HL-60 (cell line): ENCODE measurements at regions not wholly inside any gene's neighbourhood (a gene's known extent, or its start where the extent isn't known, plus 50 kb on each side); places are given as distances from the start of the nearest gene placed in this dataset.

ENCODE experiments used
- POLR2AphosphoS5 ChIP-seq: IDR thresholded peaks from 2 replicates; pipeline ENCODE4 v1.6.1; 2012; ENCODE audit warnings: low read depth
- TF ChIP-seq, protein P1 (sequence below): IDR thresholded peaks from one replicate; pipeline ENCODE4 v1.5.1; 2011; ENCODE audit warnings: low read length, control low read depth, inconsistent platforms; ENCODE audit not compliant: insufficient read depth
- TF ChIP-seq, protein P2 (sequence below): IDR thresholded peaks from 2 replicates; pipeline ENCODE4 v1.6.1; 2012; ENCODE audit warnings: low read depth; ENCODE audit not compliant: insufficient replicate concordance

GRCh38 chr6:74731931-74732330 lies 473.9 kb downstream of the COL12A1 start:
- no peak for TF ChIP-seq POLR2AphosphoS5
- TF ChIP-seq, protein P1, sequence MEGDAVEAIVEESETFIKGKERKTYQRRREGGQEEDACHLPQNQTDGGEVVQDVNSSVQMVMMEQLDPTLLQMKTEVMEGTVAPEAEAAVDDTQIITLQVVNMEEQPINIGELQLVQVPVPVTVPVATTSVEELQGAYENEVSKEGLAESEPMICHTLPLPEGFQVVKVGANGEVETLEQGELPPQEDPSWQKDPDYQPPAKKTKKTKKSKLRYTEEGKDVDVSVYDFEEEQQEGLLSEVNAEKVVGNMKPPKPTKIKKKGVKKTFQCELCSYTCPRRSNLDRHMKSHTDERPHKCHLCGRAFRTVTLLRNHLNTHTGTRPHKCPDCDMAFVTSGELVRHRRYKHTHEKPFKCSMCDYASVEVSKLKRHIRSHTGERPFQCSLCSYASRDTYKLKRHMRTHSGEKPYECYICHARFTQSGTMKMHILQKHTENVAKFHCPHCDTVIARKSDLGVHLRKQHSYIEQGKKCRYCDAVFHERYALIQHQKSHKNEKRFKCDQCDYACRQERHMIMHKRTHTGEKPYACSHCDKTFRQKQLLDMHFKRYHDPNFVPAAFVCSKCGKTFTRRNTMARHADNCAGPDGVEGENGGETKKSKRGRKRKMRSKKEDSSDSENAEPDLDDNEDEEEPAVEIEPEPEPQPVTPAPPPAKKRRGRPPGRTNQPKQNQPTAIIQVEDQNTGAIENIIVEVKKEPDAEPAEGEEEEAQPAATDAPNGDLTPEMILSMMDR, result no peak
- TF ChIP-seq, protein P2, sequence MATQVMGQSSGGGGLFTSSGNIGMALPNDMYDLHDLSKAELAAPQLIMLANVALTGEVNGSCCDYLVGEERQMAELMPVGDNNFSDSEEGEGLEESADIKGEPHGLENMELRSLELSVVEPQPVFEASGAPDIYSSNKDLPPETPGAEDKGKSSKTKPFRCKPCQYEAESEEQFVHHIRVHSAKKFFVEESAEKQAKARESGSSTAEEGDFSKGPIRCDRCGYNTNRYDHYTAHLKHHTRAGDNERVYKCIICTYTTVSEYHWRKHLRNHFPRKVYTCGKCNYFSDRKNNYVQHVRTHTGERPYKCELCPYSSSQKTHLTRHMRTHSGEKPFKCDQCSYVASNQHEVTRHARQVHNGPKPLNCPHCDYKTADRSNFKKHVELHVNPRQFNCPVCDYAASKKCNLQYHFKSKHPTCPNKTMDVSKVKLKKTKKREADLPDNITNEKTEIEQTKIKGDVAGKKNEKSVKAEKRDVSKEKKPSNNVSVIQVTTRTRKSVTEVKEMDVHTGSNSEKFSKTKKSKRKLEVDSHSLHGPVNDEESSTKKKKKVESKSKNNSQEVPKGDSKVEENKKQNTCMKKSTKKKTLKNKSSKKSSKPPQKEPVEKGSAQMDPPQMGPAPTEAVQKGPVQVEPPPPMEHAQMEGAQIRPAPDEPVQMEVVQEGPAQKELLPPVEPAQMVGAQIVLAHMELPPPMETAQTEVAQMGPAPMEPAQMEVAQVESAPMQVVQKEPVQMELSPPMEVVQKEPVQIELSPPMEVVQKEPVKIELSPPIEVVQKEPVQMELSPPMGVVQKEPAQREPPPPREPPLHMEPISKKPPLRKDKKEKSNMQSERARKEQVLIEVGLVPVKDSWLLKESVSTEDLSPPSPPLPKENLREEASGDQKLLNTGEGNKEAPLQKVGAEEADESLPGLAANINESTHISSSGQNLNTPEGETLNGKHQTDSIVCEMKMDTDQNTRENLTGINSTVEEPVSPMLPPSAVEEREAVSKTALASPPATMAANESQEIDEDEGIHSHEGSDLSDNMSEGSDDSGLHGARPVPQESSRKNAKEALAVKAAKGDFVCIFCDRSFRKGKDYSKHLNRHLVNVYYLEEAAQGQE, result no peak
